ENCODE measurements at regions not wholly inside any gene's neighbourhood (a gene's known extent, or its start where the extent isn't known, plus 50 kb on each side); places are given as distances from the start of the nearest gene placed in this dataset.

GRCh38 chr5:3736466-3736865, 140.8 kb downstream of the IRX1 start:
- no peak for DNase-seq (ENCODE audit: low read depth)

GRCh38 chr5:3736926-3737325, 141.3 kb downstream of the IRX1 start:
- no peak for DNase-seq (ENCODE audit: low read depth)

- DNase-seq (ENCODE audit: low read depth): no peak
Observed at GRCh38 chr5:3738919-3739318, 143.3 kb downstream of the IRX1 start.

GRCh38 chr5:3740546-3741373, 145.1 kb downstream of the IRX1 start:
- DNase-seq (ENCODE audit: low read depth): no peak

- DNase-seq (ENCODE audit: low read depth): no peak
Observed at GRCh38 chr5:3741374-3741770, 145.7 kb downstream of the IRX1 start.

GRCh38 chr5:3742750-3743149, 147.1 kb downstream of the IRX1 start:
- no peak for DNase-seq (ENCODE audit: low read depth)

GRCh38 chr5:3751846-3752245, 156.2 kb downstream of the IRX1 start:
- DNase-seq (ENCODE audit: low read depth): no peak

GRCh38 chr5:3778000-3778550, 182.4 kb downstream of the IRX1 start:
- no peak for DNase-seq (ENCODE audit: low read depth)

- no peak for DNase-seq (ENCODE audit: low read depth)
Observed at GRCh38 chr5:3778945-3779344, 183.3 kb downstream of the IRX1 start.

GRCh38 chr5:3780278-3780677, 184.6 kb downstream of the IRX1 start:
- DNase-seq (ENCODE audit: low read depth): no peak

- DNase-seq (ENCODE audit: low read depth): no peak
Observed at GRCh38 chr5:3780907-3781306, 185.3 kb downstream of the IRX1 start.

GRCh38 chr5:3784854-3785253, 189.2 kb downstream of the IRX1 start:
- no peak for DNase-seq (ENCODE audit: low read depth)

GRCh38 chr5:3786165-3786564, 190.5 kb downstream of the IRX1 start:
- no peak for DNase-seq (ENCODE audit: low read depth)

- DNase-seq (ENCODE audit: low read depth): no peak
Observed at GRCh38 chr5:3786891-3787430, 191.3 kb downstream of the IRX1 start.

GRCh38 chr5:3787604-3788003, 192.0 kb downstream of the IRX1 start:
- no peak for DNase-seq (ENCODE audit: low read depth)

- no peak for DNase-seq (ENCODE audit: low read depth)
Observed at GRCh38 chr5:3789519-3790193, 194.0 kb downstream of the IRX1 start.

GRCh38 chr5:3793162-3793561, 197.5 kb downstream of the IRX1 start:
- DNase-seq (ENCODE audit: low read depth): no peak

GRCh38 chr5:3794611-3795010, 199.0 kb downstream of the IRX1 start:
- DNase-seq (ENCODE audit: low read depth): no peak

GRCh38 chr5:3796736-3797135, 201.1 kb downstream of the IRX1 start:
- DNase-seq (ENCODE audit: low read depth): no peak

- no peak for DNase-seq (ENCODE audit: low read depth)
Observed at GRCh38 chr5:3801967-3802366, 206.3 kb downstream of the IRX1 start.

GRCh38 chr5:3809455-3809854, 213.8 kb downstream of the IRX1 start:
- DNase-seq (ENCODE audit: low read depth): no peak

- no peak for DNase-seq (ENCODE audit: low read depth)
Observed at GRCh38 chr5:3811116-3811515, 215.5 kb downstream of the IRX1 start.

- DNase-seq (ENCODE audit: low read depth): no peak
Observed at GRCh38 chr5:3818624-3819023, 223.0 kb downstream of the IRX1 start.
